ENCODE measurements at regions not wholly inside any gene's neighbourhood (a gene's known extent, or its start where the extent isn't known, plus 50 kb on each side); places are given as distances from the start of the nearest gene placed in this dataset.

GRCh38 chr7:22639396-22639795, 87.6 kb upstream of the IL6 start:
- intact Hi-C loops (cut with micrococcal nuclease; ENCODE audit: unreplicated experiment), result no loop called here
- POLR2A ChIA-PET, result no interaction called here
- DNase-seq (ENCODE audit: low read depth, low spot score) (no peak), ATAC-seq (no peak)
- H3K9me3 ChIP-seq (ENCODE audit: control insufficient read depth, insufficient read depth, low read depth, low read length), result peaks cover 20% of the 10 kb centered on the region; the same call in 1 of the 2 replicates
- CTCF ChIA-PET, result no interaction called here
- H3K27me3 ChIP-seq (ENCODE audit: control insufficient read depth, insufficient read depth, low read length), result no peaks in the 10 kb centered on the region
- H3K27ac ChIP-seq (ENCODE audit: low read length), result no peak overlapping the region
- no TSS peak for BruUV-seq (replicated peaks)
- H3K4me3 ChIP-seq (ENCODE audit: low read depth in 2 of 2, low read length in 2 of 2), result no peak overlapping the region
- in situ Hi-C loops (cut with HindIII; ENCODE audit: low pct_unique_long_range_greater_than_20kb, low sequenced_read_pairs), result no loop called here
- TF ChIP-seq REST (IDR thresholded peaks at IDR 0.05; ENCODE audit: insufficient read depth in 1 of 2, low read depth in 2 of 2, low read length in 1 of 2) (no peak), SIN3A (IDR thresholded peaks at IDR 0.05; ENCODE audit: borderline replicate concordance, insufficient read depth, low read depth, low read length) (no peak), TCF7L2 (IDR thresholded peaks at IDR 0.05; ENCODE audit: low read depth, low read length) (no peak), POLR2AphosphoS5 (IDR thresholded peaks at IDR 0.05; ENCODE audit: low read depth, low read length) (no peak), CTCF (IDR thresholded peaks at IDR 0.05) (no peak)
- H3K36me3 ChIP-seq (ENCODE audit: control insufficient read depth, insufficient read depth, low read length), result no peaks in the 10 kb centered on the region
- H3K4me1 ChIP-seq (ENCODE audit: control insufficient read depth, insufficient read depth, low read length), result no peaks in the 10 kb centered on the region

- no peak overlapping the region for H3K27ac ChIP-seq (ENCODE audit: low read length)
- H3K9me3 ChIP-seq (ENCODE audit: control insufficient read depth, insufficient read depth, low read depth, low read length), result no peaks in the 10 kb centered on the region
- no peaks in the 10 kb centered on the region for H3K27me3 ChIP-seq (ENCODE audit: control insufficient read depth, insufficient read depth, low read length)
- no TSS peak for BruUV-seq (replicated peaks)
- in situ Hi-C loops (cut with HindIII; ENCODE audit: low pct_unique_long_range_greater_than_20kb, low sequenced_read_pairs) (no loop called here), intact Hi-C loops (cut with micrococcal nuclease; ENCODE audit: unreplicated experiment) (no loop called here)
- ATAC-seq, result no peak
- TF ChIP-seq POLR2AphosphoS5 (IDR thresholded peaks at IDR 0.05; ENCODE audit: low read depth, low read length) (no peak), REST (IDR thresholded peaks at IDR 0.05; ENCODE audit: insufficient read depth in 1 of 2, low read depth in 2 of 2, low read length in 1 of 2) (no peak), TCF7L2 (IDR thresholded peaks at IDR 0.05; ENCODE audit: low read depth, low read length) (no peak), SIN3A (IDR thresholded peaks at IDR 0.05; ENCODE audit: borderline replicate concordance, insufficient read depth, low read depth, low read length) (no peak), CTCF (IDR thresholded peaks at IDR 0.05) (no peak)
- no peak for DNase-seq (ENCODE audit: low read depth, low spot score)
- ChIA-PET CTCF (interaction anchor here (0.7 kb wide), 1 partner anchor 9 kb away, joined by 4 read pairs; no protein-coding TSS in a partner anchor), POLR2A (interaction anchor here (0.6 kb wide), 1 partner anchor 194 kb away, joined by 3 read pairs; no protein-coding TSS in a partner anchor)
- no peak overlapping the region for H3K4me3 ChIP-seq (ENCODE audit: low read depth in 2 of 2, low read length in 2 of 2)
- no peaks in the 10 kb centered on the region for H3K4me1 ChIP-seq (ENCODE audit: control insufficient read depth, insufficient read depth, low read length)
- no peaks in the 10 kb centered on the region for H3K36me3 ChIP-seq (ENCODE audit: control insufficient read depth, insufficient read depth, low read length)
Measured at GRCh38 chr7:22635349-22635748, 91.7 kb upstream of the IL6 start.
